Activated CD4-positive, alpha-beta T cell treated with anti-CD3 and anti-CD28 coated beads for 48 hours (primary cell): ENCODE measurements at regions not wholly inside any gene's neighbourhood (a gene's known extent, or its start where the extent isn't known, plus 50 kb on each side); places are given as distances from the start of the nearest gene placed in this dataset.
"Not testable (repeated sequence)": the region's sequence is repeated elsewhere in the genome, so short reads cannot be mapped to it uniquely, and the experiment has no call there.

Experiments used
- DNase-seq: peaks from one replicate; pipeline ENCODE4 v3.0.0-alpha.2; 2020

- not testable (repeated sequence) for DNase-seq
Observed at GRCh38 chr15:69774258-69774657, 321.6 kb downstream of the RPLP1 start.

DNA sequence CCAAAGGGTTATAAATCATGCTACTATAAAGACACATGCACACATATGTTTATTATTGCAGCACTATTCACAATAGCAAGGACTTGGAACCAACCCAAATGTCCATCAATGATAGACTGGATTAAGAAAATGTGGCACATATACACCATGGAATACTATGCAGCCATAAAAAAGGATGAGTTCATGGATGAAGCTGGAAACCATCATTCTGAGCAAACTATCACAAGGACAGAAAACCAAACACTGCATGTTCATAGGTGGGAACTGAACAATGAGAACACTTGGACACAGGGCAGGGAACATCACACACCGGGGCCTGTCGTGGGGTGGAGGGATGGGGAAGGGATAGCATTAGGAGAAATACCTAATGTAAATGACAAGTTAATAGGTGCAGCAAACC, 322.1 kb downstream of the RPLP1 start:
- DNase-seq = not testable (repeated sequence)

GRCh38 chr15:69777356-69777755, 320.4 kb downstream of the TLE3 start:
- DNase-seq = no peak

GRCh38 chr15:69780374-69780773, 317.3 kb downstream of the TLE3 start:
- DNase-seq = no peak

- DNase-seq = no peak
Observed at GRCh38 chr15:69780981-69781380, 316.7 kb downstream of the TLE3 start.

GRCh38 chr15:69781411-69782125, 316.1 kb downstream of the TLE3 start:
- DNase-seq = no peak

- no peak for DNase-seq
Observed at GRCh38 chr15:69782139-69782658, 315.5 kb downstream of the TLE3 start.

DNA sequence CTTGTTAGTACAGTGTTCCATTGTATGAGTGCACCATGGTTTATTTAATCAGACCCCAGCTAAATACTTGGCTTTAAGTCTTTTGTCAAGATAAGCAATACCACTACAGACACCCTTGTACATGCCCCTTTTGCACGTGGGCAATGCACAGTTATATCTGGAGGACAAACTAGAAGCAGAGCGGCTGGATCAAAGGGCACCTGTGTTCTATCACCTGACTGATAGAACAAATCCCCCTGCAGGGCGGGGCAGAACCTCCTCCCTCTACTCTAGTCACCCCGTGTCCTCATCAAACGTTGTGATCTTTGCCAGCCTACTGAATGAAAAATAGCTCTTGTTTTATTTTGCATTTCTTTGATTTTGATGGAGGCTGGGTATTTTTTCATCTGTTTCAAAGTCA, 314.9 kb downstream of the TLE3 start:
- DNase-seq = peak; percentile 51

DNA sequence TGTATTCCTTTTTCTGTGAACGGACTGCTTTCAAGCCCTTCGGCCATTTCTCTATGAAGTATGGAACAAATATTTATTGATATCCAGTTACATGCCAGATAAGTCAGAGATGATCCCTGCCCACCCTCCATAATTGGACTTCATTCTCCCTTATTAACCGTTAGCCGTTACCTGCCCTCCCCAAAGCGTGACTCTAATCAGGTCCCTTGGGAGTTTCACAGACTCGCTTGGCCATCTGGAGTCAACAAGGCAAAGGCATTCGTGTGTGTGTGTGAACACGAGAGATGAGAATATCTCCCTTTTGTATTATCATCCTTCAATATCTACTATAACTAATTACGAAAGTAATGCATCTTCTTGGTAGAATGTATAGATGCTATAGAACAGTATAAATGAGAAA, 314.5 kb downstream of the TLE3 start:
- no peak for DNase-seq

- no peak for DNase-seq
Observed at GRCh38 chr15:69784798-69785566, 312.7 kb downstream of the TLE3 start.

DNA sequence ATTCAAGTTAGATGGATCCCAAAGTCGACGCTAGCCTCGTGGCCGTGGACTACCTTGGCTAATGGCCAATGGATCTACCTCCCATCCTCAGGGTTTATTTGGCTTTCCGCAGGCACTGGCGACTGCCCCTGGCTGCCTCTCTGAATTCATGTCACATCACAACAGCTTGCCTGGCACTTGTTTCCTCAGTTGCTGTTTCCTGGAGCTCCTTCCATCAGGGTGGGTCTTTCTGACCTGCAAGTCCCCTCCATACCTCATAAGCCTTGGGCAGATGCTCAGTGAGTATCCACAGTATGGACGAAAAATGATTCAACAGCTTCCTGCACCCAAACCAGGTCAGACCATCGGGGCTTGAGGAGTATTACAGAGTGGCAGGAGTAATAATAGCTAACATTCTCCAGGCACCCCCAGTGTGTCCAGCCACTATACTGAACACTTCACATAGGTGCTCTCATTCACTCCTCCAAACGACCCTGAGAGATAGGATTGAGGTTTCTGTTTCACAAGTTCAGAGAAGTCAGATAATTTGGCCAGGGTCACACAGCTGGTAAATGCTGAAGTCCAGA, 311.5 kb downstream of the TLE3 start:
- DNase-seq = no peak

- DNase-seq = no peak
Observed at GRCh38 chr15:69787791-69788190, 309.9 kb downstream of the TLE3 start.

- no peak for DNase-seq
Observed at GRCh38 chr15:69789648-69790393, 307.9 kb downstream of the TLE3 start.

DNA sequence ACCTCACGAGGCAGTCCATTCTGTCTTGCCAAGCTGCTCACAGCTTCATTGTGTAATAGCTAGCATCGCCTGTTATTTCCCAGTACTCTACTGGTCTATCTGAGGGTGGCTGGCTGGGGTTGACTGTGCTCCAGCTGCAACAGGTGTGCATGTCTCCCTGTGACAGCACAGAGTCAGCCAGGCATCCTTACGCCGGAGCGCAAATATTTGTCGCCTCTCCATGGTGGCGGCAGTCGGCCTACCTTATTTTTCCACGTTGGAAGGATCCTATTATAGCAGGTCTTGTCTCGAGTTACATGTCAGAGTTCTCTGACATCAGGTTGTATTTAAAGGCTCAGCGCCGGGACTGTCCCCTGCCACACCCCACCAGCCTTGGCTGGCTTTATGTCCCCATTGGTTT, 307.1 kb downstream of the TLE3 start:
- no peak for DNase-seq

- DNase-seq = no peak
Observed at GRCh38 chr15:69792823-69793222, 304.9 kb downstream of the TLE3 start.

GRCh38 chr15:69793431-69793780, 304.3 kb downstream of the TLE3 start:
- no peak for DNase-seq

GRCh38 chr15:69793781-69794451, 303.8 kb downstream of the TLE3 start:
- DNase-seq = no peak

DNA sequence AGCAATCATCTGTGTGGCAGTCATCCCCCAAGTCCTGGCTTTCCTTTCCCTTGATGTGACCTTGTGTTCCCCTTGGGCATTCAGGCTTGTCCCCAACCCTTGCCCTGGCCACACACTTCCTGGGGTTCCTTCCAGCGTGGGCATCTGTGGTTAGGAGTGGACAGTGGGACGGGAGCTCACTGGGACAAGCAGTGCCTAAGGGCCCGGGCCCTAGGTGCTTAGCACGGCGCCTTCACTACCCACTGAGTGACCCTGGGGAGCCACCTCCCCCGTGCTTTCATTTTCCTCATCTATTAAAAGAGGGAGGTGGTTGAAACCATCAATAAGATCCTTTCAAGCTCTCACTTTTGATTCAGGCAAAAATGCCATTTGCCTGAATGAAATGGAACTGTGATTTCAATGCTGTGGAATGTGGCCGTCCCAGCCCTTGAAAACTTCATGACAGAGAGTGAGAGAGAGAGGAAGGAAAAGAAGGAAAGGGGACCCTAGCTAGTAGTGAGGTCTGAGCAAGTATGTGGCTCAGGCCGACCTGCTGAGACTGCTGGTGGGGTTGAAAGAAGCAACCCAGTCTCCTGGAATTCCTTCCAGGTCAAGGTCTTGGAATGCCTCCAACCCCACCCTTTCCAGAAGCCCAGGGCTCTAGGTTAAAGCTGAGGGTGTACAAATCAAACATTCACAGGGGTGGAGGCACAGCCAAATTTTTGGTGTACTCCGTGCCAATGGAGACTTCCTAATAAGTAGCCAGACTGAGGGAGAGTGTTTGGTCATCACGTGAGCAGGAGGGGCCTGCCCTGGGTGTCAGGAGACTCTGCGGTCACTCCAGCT, 302.9 kb downstream of the TLE3 start:
- DNase-seq = no peak

GRCh38 chr15:69795601-69796000, 302.1 kb downstream of the TLE3 start:
- DNase-seq = no peak

GRCh38 chr15:69797051-69797595, 300.6 kb downstream of the TLE3 start:
- DNase-seq = no peak

GRCh38 chr15:69797615-69798014, 300.1 kb downstream of the TLE3 start:
- DNase-seq = no peak
